AG09319 (cell line): ENCODE measurements at regions not wholly inside any gene's neighbourhood (a gene's known extent, or its start where the extent isn't known, plus 50 kb on each side); places are given as distances from the start of the nearest gene placed in this dataset.

Experiments
- DNase-seq: peaks from one replicate; pipeline ENCODE4 v3.0.0-alpha.2; 2010; ENCODE audit warnings: low read depth; ENCODE audit errors: extremely low read depth
- CTCF ChIP-seq: IDR thresholded peaks from 2 replicates; pipeline ENCODE4 v1.5.1; 2011; ENCODE audit warnings: low read depth, mild to moderate bottlenecking, inconsistent platforms, low read length, moderate library complexity

DNA sequence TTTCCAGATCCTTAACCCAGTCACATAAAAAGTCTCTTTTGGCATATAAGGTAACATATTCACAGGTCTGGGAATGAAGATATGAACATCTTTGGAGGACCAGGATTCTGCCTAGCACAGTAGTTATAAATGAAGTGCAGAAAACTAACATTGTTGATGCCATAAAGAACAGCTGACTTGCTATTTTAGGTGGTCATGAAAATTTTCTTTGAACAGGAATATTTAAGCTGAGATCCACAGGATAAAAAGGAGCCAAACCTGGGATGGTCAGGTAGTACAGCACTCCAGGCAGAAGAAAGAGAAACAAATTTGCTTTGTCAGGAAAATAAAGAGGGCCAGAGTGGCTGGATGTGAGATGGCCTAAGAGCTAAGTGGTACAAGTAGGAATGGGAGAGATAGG is 80.0 kb downstream of the CENPW start:
- no peak for TF ChIP-seq CTCF
- no peak for DNase-seq

DNA sequence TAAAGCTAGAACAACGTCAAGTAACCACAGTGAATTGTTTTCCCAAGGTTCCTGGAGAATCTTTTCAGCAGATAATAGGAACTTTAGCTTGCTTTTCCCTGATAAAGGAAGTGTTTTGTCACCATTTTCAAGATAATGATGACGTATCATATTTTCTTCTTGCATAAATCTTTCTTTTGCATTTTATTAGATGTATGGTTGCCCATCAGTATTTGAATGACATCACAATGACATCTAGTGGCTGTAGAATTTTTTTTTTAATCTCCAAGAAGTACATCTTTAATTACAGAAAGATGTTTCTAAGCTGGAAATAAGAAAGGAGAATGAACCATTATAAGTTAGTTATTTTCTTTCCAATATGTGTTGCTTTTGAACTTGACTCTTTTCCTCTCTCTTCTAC is 83.0 kb downstream of the CENPW start:
- TF ChIP-seq CTCF: no peak
- DNase-seq: no peak

GRCh38 chr6:126427713-126428112 is 87.8 kb downstream of the CENPW start:
- no peak for TF ChIP-seq CTCF

DNA sequence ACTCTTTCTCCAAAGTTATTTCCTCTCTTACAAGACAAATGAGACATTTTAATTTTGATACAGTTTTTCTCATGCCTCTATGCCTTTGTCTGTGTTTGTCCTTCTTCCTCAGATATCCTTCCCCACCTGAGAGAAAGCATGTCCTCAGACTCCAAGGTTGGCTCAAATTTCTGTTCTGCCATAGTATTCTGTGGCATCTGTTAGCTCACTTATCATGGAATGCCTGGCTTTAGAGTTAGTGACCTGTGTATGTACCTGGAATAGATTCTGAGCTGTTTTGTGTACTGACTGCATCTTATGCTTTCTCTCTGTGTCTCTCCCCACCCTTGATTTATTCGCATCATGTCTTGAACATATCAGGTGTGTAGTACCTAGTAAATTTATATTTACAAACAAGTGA is 90.0 kb downstream of the CENPW start:
- no peak for TF ChIP-seq CTCF
- no peak for DNase-seq

More at GRCh38 chr6:126427713-126428112, 87.8 kb downstream of the CENPW start:
- DNase-seq: no peak

DNA sequence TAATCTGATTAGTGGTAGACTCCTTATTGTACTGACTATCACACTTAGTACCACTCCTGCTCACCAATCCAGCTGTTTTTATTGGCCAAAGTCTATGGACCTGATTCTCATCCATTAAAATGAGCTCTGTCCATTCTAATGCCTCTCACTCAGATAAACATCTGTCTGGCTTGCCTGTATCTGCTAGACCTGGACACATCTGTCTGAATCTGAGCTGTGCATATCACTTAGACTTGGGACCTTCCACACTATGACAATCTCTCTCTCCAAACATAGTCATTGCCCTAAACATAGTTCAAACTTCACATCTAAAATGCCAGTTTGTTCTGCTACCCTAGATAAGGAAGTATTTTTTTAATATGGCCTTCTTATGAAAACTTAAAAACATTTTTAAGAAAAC is 92.6 kb downstream of the CENPW start:
- TF ChIP-seq CTCF: no peak
- no peak for DNase-seq

DNA sequence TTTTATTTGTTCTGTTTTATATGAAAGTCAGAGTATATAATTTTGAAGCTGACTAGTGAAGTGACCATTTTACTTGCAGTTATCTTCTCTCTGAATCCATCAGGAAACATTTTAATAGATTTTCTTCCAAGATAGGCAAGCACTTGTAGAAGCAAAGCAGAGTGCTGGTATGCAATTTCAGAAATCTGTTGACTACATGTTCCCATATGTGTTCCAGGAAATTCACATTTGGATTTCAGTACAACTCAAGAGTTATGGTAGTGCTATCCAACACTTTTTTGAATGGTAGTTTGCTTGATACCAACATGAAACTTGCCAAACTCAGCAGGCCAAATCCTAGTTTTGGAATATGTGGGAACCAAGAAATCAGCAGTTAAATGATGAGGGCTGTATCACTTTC is 94.0 kb downstream of the CENPW start:
- no peak for DNase-seq

DNA sequence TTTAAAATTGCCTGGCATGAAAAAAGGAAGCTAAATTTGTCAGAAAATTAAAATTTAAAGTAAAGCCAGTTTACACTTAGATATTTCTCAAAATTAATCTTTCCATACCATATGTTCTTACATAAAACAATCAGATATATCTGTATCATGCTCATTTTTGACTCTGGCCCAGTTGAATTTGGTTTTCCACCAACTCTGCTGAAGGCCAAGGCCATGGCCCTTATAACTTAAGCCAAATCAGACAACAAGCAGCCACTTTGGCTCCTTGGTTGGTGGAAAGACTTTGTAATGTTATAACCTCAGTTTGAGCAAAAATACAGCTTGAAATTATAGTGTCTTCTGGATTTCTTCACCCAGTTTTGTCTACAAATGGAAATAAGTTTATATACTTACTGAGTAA is 97.3 kb downstream of the CENPW start:
- no peak for DNase-seq
- TF ChIP-seq CTCF: no peak

More for the DNA sequence above, 94.0 kb downstream of the CENPW start:
- TF ChIP-seq CTCF: no peak
